ENCODE measurements at regions not wholly inside any gene's neighbourhood (a gene's known extent, or its start where the extent isn't known, plus 50 kb on each side); places are given as distances from the start of the nearest gene placed in this dataset.

DNA sequence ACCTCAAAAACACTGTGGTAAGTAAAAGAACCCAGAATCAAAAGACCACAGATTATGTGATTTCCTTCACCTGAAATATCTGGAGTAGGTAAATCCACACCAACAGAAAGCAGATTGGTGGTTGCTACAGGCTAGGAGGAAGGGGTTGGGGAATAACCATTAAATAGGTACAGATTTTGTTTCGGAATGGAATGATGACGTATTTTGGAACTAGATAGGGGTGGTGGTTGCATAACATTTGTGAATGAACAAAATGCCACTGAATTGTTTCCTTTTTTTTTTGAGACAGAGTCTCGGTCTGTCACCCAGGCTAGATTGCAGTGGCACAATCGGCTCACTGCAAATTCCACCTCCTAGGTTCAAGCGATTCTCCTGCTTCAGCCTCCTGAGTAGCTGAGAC lies 100.9 kb upstream of the RBFOX1 start:
- no TSS peak for BruUV-seq (replicated peaks)
- Histone ChIP-seq H3K4me3 (ENCODE audit: insufficient read depth, low read depth, low read length) (no peak overlapping the region), H2BK5ac (ENCODE audit: low read depth, low read length, poor library complexity, severe bottlenecking) (no peak overlapping the region), H3K18ac (ENCODE audit: low read depth, low read length) (no peak overlapping the region), H3K27ac (ENCODE audit: insufficient read depth, low read length) (no peak overlapping the region), H3K9me3 (ENCODE audit: control insufficient read depth, insufficient read depth, low read length) (peaks cover 8% of the 10 kb centered on the region), H2AK5ac (ENCODE audit: low read depth, low read length) (no peak overlapping the region), H3K9me1 (ENCODE audit: insufficient read depth, low read length) (no peaks in the 10 kb centered on the region), H2BK15ac (ENCODE audit: low read depth, low read length) (no peak overlapping the region), H4K8ac (ENCODE audit: low read depth in 2 of 2, low read length in 2 of 2) (no peak overlapping the region), H3K27me3 (ENCODE audit: control insufficient read depth, insufficient read depth, low read length) (no peaks in the 10 kb centered on the region), H3K4me2 (ENCODE audit: low read depth, low read length) (no peak overlapping the region), H4K91ac (ENCODE audit: insufficient read depth, low read depth, low read length) (no peak overlapping the region), H3K56ac (ENCODE audit: extremely low read depth, insufficient read depth, low read length) (no peak overlapping the region), H3K36me3 (ENCODE audit: control insufficient read depth, insufficient read depth, low read length) (no peaks in the 10 kb centered on the region), H2BK20ac (ENCODE audit: low read depth, low read length) (no peak overlapping the region), H4K20me1 (ENCODE audit: insufficient read depth, low read length) (no peaks in the 10 kb centered on the region), H3K4ac (ENCODE audit: low read depth, low read length) (no peak overlapping the region), H2AK9ac (replicated peaks; ENCODE audit: low read depth, low read length, poor library complexity) (no peak overlapping the region), H3K14ac (replicated peaks; ENCODE audit: low read depth, low read length) (no peak overlapping the region), H2BK120ac (ENCODE audit: low read depth, low read length) (no peak overlapping the region), H4K5ac (ENCODE audit: low read depth, low read length) (no peak overlapping the region), H2AFZ (replicated peaks; ENCODE audit: low read length, poor library complexity) (no peak overlapping the region), H3K79me1 (ENCODE audit: low read depth in 1 of 2, low read length in 2 of 2) (no peaks in the 10 kb centered on the region), H3K4me1 (ENCODE audit: control insufficient read depth, insufficient read depth, low read length) (no peaks in the 10 kb centered on the region), H3K23ac (ENCODE audit: low read depth, low read length) (no peak overlapping the region), H3K9ac (ENCODE audit: low read depth, low read length) (no peak overlapping the region)
- intact Hi-C loops (cut with micrococcal nuclease) (no loop called here), in situ Hi-C loops (cut with MboI; ENCODE audit: low sequenced_read_pairs) (no loop called here), dilution Hi-C loops (cut with HindIII; ENCODE audit: low sequenced_read_pairs, unreplicated experiment) (no loop called here)
- ChIA-PET POLR2A (ENCODE audit: unreplicated experiment) (no interaction called here), CTCF (no interaction called here)
- TF ChIP-seq MAFK (IDR thresholded peaks at IDR 0.05; ENCODE audit: low read depth, low read length) (no peak), RFX5 (IDR thresholded peaks at IDR 0.05; ENCODE audit: low read depth, low read length) (no peak), POLR2A (IDR thresholded peaks at IDR 0.05; ENCODE audit: low read depth, low read length) (no peak), CHD1 (IDR thresholded peaks at IDR 0.05; ENCODE audit: low read depth, low read length) (no peak), MXI1 (IDR thresholded peaks at IDR 0.05; ENCODE audit: borderline replicate concordance, low read depth, low read length) (no peak), RCOR1 (IDR thresholded peaks at IDR 0.05; ENCODE audit: insufficient replicate concordance, low read length) (no peak), RAD21 (IDR thresholded peaks at IDR 0.05; ENCODE audit: low read length) (no peak), BHLHE40 (IDR thresholded peaks at IDR 0.05; ENCODE audit: low read depth, low read length) (no peak), SMC3 (IDR thresholded peaks at IDR 0.05; ENCODE audit: low read depth, low read length) (no peak), MAZ (IDR thresholded peaks at IDR 0.05; ENCODE audit: borderline replicate concordance, low read depth, low read length) (no peak), FOS (IDR thresholded peaks at IDR 0.05; ENCODE audit: low read depth, low read length) (no peak), NFE2L2 (IDR thresholded peaks at IDR 0.05; ENCODE audit: low read depth, low read length) (no peak), CEBPB (IDR thresholded peaks at IDR 0.05; ENCODE audit: low read depth, low read length) (no peak)
- TF ChIP-seq, protein P1, sequence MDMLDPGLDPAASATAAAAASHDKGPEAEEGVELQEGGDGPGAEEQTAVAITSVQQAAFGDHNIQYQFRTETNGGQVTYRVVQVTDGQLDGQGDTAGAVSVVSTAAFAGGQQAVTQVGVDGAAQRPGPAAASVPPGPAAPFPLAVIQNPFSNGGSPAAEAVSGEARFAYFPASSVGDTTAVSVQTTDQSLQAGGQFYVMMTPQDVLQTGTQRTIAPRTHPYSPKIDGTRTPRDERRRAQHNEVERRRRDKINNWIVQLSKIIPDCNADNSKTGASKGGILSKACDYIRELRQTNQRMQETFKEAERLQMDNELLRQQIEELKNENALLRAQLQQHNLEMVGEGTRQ (IDR thresholded peaks at IDR 0.05; ENCODE audit: low read depth, low read length), result no peak
- TF ChIP-seq, protein P2, sequence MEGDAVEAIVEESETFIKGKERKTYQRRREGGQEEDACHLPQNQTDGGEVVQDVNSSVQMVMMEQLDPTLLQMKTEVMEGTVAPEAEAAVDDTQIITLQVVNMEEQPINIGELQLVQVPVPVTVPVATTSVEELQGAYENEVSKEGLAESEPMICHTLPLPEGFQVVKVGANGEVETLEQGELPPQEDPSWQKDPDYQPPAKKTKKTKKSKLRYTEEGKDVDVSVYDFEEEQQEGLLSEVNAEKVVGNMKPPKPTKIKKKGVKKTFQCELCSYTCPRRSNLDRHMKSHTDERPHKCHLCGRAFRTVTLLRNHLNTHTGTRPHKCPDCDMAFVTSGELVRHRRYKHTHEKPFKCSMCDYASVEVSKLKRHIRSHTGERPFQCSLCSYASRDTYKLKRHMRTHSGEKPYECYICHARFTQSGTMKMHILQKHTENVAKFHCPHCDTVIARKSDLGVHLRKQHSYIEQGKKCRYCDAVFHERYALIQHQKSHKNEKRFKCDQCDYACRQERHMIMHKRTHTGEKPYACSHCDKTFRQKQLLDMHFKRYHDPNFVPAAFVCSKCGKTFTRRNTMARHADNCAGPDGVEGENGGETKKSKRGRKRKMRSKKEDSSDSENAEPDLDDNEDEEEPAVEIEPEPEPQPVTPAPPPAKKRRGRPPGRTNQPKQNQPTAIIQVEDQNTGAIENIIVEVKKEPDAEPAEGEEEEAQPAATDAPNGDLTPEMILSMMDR (conservative IDR thresholded peaks at IDR 0.05; ENCODE audit: low read depth, low read length), result no peak
- TF ChIP-seq, protein P3, sequence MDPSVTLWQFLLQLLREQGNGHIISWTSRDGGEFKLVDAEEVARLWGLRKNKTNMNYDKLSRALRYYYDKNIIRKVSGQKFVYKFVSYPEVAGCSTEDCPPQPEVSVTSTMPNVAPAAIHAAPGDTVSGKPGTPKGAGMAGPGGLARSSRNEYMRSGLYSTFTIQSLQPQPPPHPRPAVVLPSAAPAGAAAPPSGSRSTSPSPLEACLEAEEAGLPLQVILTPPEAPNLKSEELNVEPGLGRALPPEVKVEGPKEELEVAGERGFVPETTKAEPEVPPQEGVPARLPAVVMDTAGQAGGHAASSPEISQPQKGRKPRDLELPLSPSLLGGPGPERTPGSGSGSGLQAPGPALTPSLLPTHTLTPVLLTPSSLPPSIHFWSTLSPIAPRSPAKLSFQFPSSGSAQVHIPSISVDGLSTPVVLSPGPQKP (IDR thresholded peaks at IDR 0.05; ENCODE audit: borderline replicate concordance, low read depth, low read length), result no peak
- no peak for DNase-seq
- no CpG with 5 or more reads among the region's 5 CpGs for WGBS, 2 experiments (ENCODE audit: extremely low coverage in 2 of 2, insufficient read length in 1 of 2)
- ATAC-seq (ENCODE audit: low read depth), result no peak
